CD4-positive, alpha-beta memory T cell (primary cell): ENCODE measurements at regions not wholly inside any gene's neighbourhood (a gene's known extent, or its start where the extent isn't known, plus 50 kb on each side); places are given as distances from the start of the nearest gene placed in this dataset.

Experiments used
- CTCF ChIA-PET: fragments of 350-600 bp; sonication (Branson Sonifier 250); formaldehyde crosslinking; loops from one replicate; lab custom pipeline; 2021; ENCODE audit warnings: inconsistent platforms; ENCODE audit not compliant: partially characterized antibody; lab: Charles Lee
- POLR2A ChIA-PET: fragments of 350-600 bp; sonication (Branson Sonifier 250); formaldehyde crosslinking; loops from one replicate; lab custom pipeline; 2021; ENCODE audit not compliant: partially characterized antibody; lab: Charles Lee
- DNase-seq, 5 donors: peaks; one replicate each; pipeline versions ENCODE4 v3.0.0 to v3.0.0-alpha.2; 2020 to 2022; ENCODE audit warnings: mixed read lengths in 1 of 5
- H3K27ac ChIP-seq: one replicate; pipeline ENCODE4 v1.7.0; 2013; ENCODE audit warnings: low read depth, low read length
- H3K27me3 ChIP-seq: 2 replicates; pipeline ENCODE4 v1.7.0; 2013; ENCODE audit warnings: mild to moderate bottlenecking, low read length, moderate library complexity; ENCODE audit not compliant: insufficient read depth
- H3K36me3 ChIP-seq: 2 replicates; pipeline ENCODE4 v1.7.0; 2013; ENCODE audit warnings: mild to moderate bottlenecking, low read length, moderate library complexity; ENCODE audit not compliant: insufficient read depth
- H3K4me1 ChIP-seq: 2 replicates; pipeline ENCODE4 v1.7.0; 2013; ENCODE audit warnings: mild to moderate bottlenecking, low read length, moderate library complexity; ENCODE audit not compliant: insufficient read depth
- H3K4me3 ChIP-seq, 2 donors: one replicate each; pipeline ENCODE4 v1.7.0; 2013; ENCODE audit warnings: low read length in 2 of 2, mild to moderate bottlenecking in 1 of 2
- H3K9me3 ChIP-seq, 2 donors: one replicate each; pipeline ENCODE4 v1.7.0; 2013; ENCODE audit warnings: low read length in 2 of 2, control low read depth in 1 of 2; ENCODE audit not compliant: control insufficient read depth in 1 of 2
- H3K27ac Mint-ChIP-seq, 7 donors: one replicate each; pipeline ENCODE4 v1.8.0; 2020 to 2021; ENCODE audit warnings: mixed read lengths in 7 of 7, mild to moderate bottlenecking in 6 of 7, inconsistent platforms in 3 of 7, moderate library complexity in 3 of 7
- H3K27me3 Mint-ChIP-seq, 2 donors: one replicate each; pipeline ENCODE4 v1.8.0; 2020 to 2021; ENCODE audit warnings: mixed read lengths in 2 of 2
- H3K36me3 Mint-ChIP-seq, 2 donors: one replicate each; pipeline ENCODE4 v1.8.0; 2020 to 2021; ENCODE audit warnings: mixed read lengths in 2 of 2, inconsistent platforms in 1 of 2, mild to moderate bottlenecking in 1 of 2
- H3K4me1 Mint-ChIP-seq, 4 donors: one replicate each; pipeline ENCODE4 v1.8.0; 2020 to 2021; ENCODE audit warnings: mixed read lengths in 4 of 4, mild to moderate bottlenecking in 1 of 4
- H3K4me3 Mint-ChIP-seq, 8 donors: one replicate each; pipeline ENCODE4 v1.8.0; 2020 to 2021; ENCODE audit warnings: mixed read lengths in 8 of 8, mild to moderate bottlenecking in 7 of 8, moderate library complexity in 6 of 8, inconsistent platforms in 3 of 8
- H3K9me3 Mint-ChIP-seq, 8 donors: one replicate each; pipeline ENCODE4 v1.8.0; 2020 to 2021; ENCODE audit warnings: mixed read lengths in 8 of 8, mild to moderate bottlenecking in 5 of 8, inconsistent platforms in 3 of 8, moderate library complexity in 1 of 8
- intact Hi-C: fragments of 100-400 bp; cut with micrococcal nuclease; formaldehyde crosslinking; loops from one replicate; pipeline ENCODE4 v1.15.1; 2023

DNA sequence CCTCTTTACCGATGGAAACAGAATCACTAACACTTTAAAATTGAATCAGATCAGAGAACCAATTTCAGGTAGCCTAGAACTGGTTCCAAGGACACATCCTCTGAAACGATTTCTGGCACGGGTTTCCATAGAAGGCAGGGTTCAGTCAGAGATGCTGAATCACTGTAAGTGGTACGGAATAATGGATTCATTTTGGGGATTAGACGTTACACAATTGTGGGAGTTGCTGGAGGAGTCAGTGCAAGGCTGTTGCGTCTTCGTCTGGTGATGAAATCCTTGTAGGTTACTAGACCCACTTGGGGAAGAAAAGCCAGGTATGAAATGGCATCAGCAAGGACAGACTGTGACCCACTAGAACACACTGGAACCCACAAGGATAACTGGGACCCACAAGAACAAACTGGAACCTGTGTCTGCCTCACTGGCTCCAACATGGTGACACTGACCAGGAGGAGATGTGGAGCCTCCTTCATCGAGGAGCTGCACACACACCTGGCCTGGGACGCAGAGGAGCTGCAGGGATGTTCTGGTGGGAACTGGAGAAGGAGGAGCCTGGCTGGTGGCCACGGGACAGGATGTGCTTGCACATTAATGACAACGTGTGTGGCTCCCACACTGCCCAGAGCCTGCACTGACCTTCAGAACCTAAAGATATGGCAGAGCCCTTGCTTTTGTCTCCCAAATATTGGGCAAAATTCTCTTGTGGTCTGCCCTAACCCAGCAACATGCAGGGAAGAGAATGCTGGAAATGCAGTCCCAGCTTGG, 105.1 kb downstream of the TRAPPC11 start:
- H3K27me3 ChIP-seq: no peaks in the 10 kb centered on the region
- Mint-ChIP-seq H3K27me3 (peaks cover 2 to 10% of the 10 kb centered on the region in 2 donors), H3K36me3 (no peaks in the 10 kb centered on the region), H3K4me1 (peaks cover 0 to 1% (median 0%) of the 10 kb centered on the region in 4 donors), H3K27ac (no peak overlapping the region), H3K4me3 (no peak overlapping the region), H3K9me3 (no peaks in the 10 kb centered on the region)
- H3K4me3 ChIP-seq: no peak overlapping the region
- no peak for DNase-seq
- no peaks in the 10 kb centered on the region for H3K36me3 ChIP-seq
- no peaks in the 10 kb centered on the region for H3K4me1 ChIP-seq
- intact Hi-C loops: no loop called here
- POLR2A ChIA-PET: no interaction called here
- H3K27ac ChIP-seq: no peak overlapping the region
- CTCF ChIA-PET: no interaction called here
- H3K9me3 ChIP-seq: no peaks in the 10 kb centered on the region

DNA sequence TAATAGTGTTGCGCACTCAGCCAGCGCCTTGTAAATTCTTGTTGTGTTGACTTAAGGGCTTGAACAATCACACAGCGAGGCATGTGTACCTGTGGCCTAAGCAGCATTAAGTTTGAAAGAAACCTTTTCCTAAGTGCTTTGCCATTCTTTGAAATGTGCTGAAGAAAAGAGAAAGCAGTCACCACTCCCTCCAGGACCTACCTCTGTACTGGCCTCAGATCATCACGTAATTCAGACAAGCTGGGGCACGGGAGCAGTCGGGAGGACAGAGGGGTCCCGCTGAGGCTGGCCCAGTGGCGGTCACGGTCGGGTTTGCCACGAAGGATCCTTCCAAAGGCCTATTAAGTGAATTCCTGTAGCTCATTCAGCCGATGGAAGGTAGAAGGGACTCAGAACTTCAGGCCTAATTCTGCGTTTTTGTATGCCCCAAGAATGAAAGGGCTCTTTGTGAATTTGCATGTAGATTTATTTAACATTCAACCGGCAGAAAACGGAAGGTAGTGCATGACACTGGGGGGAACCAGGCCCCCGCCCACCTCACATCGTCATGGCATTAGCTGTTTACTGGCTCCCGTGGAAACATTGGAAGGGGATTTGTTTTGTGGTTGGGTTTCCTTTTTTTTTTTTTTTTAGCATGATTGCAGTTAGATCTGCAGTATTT, 106.3 kb downstream of the TRAPPC11 start:
- CTCF ChIA-PET: no interaction called here
- no peaks in the 10 kb centered on the region for H3K36me3 Mint-ChIP-seq
- Histone ChIP-seq H3K27me3 (no peaks in the 10 kb centered on the region), H3K4me1 (no peaks in the 10 kb centered on the region), H3K27ac (no peak overlapping the region), H3K9me3 (no peaks in the 10 kb centered on the region), H3K36me3 (no peaks in the 10 kb centered on the region), H3K4me3 (no peak overlapping the region)
- H3K4me3 Mint-ChIP-seq: no peak overlapping the region
- no peak for DNase-seq
- H3K4me1 Mint-ChIP-seq: peaks cover 0 to 1% (median 0%) of the 10 kb centered on the region in 4 donors
- peaks cover 2 to 10% of the 10 kb centered on the region in 2 donors for H3K27me3 Mint-ChIP-seq
- intact Hi-C loops: no loop called here
- no peaks in the 10 kb centered on the region for H3K9me3 Mint-ChIP-seq
- POLR2A ChIA-PET: no interaction called here
- H3K27ac Mint-ChIP-seq: no peak overlapping the region

DNA sequence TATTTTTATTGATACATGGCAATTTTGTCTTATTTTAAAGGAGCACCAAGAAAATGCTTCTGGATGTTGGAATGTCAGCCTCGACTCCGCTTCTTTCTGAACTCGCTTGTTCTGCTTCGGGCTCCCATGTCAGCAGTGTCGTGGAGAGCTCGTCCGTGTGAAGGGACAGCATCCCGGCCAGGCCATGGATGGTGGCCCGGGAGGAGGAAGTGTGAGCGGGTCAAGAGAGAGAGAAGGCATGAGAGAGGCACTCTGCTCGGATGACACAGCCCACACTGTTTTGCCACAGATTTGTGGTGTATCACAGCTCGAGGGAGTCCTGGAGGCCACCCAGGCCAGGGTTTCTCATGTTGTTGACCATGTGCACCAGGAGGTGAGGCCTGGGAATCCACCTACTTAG, 107.0 kb downstream of the TRAPPC11 start:
- POLR2A ChIA-PET: no interaction called here
- Histone ChIP-seq H3K36me3 (no peaks in the 10 kb centered on the region), H3K27me3 (no peaks in the 10 kb centered on the region), H3K4me3 (no peak overlapping the region), H3K27ac (no peak overlapping the region), H3K9me3 (no peaks in the 10 kb centered on the region), H3K4me1 (no peaks in the 10 kb centered on the region)
- H3K9me3 Mint-ChIP-seq: no peaks in the 10 kb centered on the region
- no peaks in the 10 kb centered on the region for H3K36me3 Mint-ChIP-seq
- no peak overlapping the region for H3K4me3 Mint-ChIP-seq
- intact Hi-C loops: no loop called here
- DNase-seq: no peak
- CTCF ChIA-PET: no interaction called here
- peaks cover 0 to 1% (median 0%) of the 10 kb centered on the region in 4 donors for H3K4me1 Mint-ChIP-seq
- H3K27ac Mint-ChIP-seq: no peak overlapping the region
- peaks cover 5 to 10% of the 10 kb centered on the region in 2 donors for H3K27me3 Mint-ChIP-seq

DNA sequence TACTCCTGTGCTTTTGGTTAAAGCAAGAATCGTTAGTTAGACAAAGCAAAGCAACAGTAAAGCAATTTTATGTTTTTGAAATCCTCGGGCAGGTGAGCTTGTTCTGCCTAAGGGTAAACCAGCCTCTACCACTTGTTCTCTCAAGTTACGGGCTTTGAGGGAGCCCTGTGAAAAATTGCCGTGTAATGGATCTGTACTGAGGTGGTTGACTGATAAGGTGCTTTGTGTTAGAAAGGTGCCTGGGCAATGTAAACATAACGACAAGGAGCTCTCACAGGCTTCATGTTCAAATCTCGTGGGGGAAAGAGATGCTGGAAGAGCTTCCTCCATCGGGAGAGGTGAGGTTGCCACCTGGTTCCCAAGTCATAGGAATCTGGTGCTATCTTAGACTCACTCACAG, 111.8 kb downstream of the TRAPPC11 start:
- intact Hi-C loops: no loop called here
- Mint-ChIP-seq H3K27ac (peak overlapping the region in 1 of 7 donors; percentile 23), H3K9me3 (peaks cover 0 to 9% (median 0%) of the 10 kb centered on the region in 8 donors), H3K4me1 (peaks cover 0 to 1% (median 0%) of the 10 kb centered on the region in 4 donors), H3K4me3 (no peak overlapping the region), H3K27me3 (peaks cover 0 to 7% of the 10 kb centered on the region in 2 donors), H3K36me3 (no peaks in the 10 kb centered on the region)
- CTCF ChIA-PET: no interaction called here
- Histone ChIP-seq H3K27ac (no peak overlapping the region), H3K4me3 (no peak overlapping the region), H3K9me3 (no peaks in the 10 kb centered on the region), H3K36me3 (no peaks in the 10 kb centered on the region), H3K4me1 (no peaks in the 10 kb centered on the region), H3K27me3 (no peaks in the 10 kb centered on the region)
- POLR2A ChIA-PET: no interaction called here
- DNase-seq: no peak

DNA sequence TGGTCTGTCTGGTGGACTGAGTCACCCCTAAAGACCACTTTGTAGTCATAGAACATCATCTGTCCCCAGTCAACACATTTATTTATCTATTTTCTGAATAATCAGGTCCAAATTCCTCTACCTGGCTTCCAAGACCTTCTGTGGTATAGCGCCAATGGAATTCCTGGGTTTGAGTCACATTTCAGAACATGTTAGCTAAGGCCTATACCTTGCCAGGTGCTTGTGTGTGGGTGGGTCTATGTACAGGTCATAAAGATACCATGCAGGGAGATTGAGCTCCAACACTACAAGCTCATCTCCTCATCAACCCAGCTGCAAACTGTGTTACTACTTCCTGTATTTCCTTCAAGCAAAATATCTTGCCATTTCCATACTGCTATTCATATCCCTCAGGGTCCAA, 113.3 kb downstream of the TRAPPC11 start:
- H3K27ac Mint-ChIP-seq: no peak overlapping the region
- H3K9me3 Mint-ChIP-seq: peaks cover 0 to 9% (median 0%) of the 10 kb centered on the region in 8 donors
- POLR2A ChIA-PET: no interaction called here
- no peaks in the 10 kb centered on the region for H3K36me3 ChIP-seq
- no peak overlapping the region for H3K4me3 ChIP-seq
- H3K27me3 Mint-ChIP-seq: peaks cover 0 to 7% of the 10 kb centered on the region in 2 donors
- intact Hi-C loops: no loop called here
- H3K27ac ChIP-seq: no peak overlapping the region
- no peaks in the 10 kb centered on the region for H3K27me3 ChIP-seq
- CTCF ChIA-PET: no interaction called here
- no peaks in the 10 kb centered on the region for H3K4me1 ChIP-seq
- no peak for DNase-seq
- H3K36me3 Mint-ChIP-seq: no peaks in the 10 kb centered on the region
- H3K4me3 Mint-ChIP-seq: no peak overlapping the region
- H3K9me3 ChIP-seq: no peaks in the 10 kb centered on the region
- peaks cover 0 to under 1% (median 0%) of the 10 kb centered on the region in 4 donors for H3K4me1 Mint-ChIP-seq

DNA sequence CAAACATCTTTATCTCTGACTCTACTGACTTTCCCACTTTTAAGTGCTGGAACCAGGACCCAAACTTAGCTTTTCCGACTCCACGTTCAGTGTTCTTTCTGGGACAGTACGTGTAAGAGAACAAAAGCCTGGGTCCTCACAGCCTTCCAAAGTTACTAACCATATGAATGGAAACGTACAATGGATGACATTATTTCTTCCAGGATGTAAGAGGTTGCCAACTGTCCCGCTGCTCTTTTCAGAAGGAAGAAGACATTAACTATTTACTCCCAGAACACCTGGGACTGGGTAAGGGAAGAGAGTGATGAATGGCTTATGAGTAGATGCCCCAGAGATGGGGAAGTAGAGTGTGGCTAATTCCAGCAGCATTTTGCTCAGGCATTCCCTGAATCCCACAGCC, 114.7 kb downstream of the TRAPPC11 start:
- no peaks in the 10 kb centered on the region for H3K4me1 Mint-ChIP-seq
- ChIA-PET CTCF (no interaction called here), POLR2A (no interaction called here)
- no peak overlapping the region for H3K4me3 ChIP-seq
- no peaks in the 10 kb centered on the region for H3K27me3 ChIP-seq
- no peak overlapping the region for H3K27ac Mint-ChIP-seq
- H3K9me3 ChIP-seq: no peaks in the 10 kb centered on the region
- H3K9me3 Mint-ChIP-seq: peaks cover 0 to 9% (median 0%) of the 10 kb centered on the region in 8 donors
- no peaks in the 10 kb centered on the region for H3K4me1 ChIP-seq
- no peak overlapping the region for H3K4me3 Mint-ChIP-seq
- peaks cover 0 to 7% of the 10 kb centered on the region in 2 donors for H3K27me3 Mint-ChIP-seq
- intact Hi-C loops: no loop called here
- H3K36me3 ChIP-seq: no peaks in the 10 kb centered on the region
- no peak for DNase-seq
- no peak overlapping the region for H3K27ac ChIP-seq
- no peaks in the 10 kb centered on the region for H3K36me3 Mint-ChIP-seq

GRCh38 chr4:183783306-183783705, 121.8 kb upstream of the STOX2 start:
- H3K27ac ChIP-seq: no peak overlapping the region
- POLR2A ChIA-PET: no interaction called here
- intact Hi-C loops: no loop called here

More at GRCh38 chr4:183783306-183783705, 121.8 kb upstream of the STOX2 start:
- peaks cover 6 to 26% of the 10 kb centered on the region in 2 donors for H3K27me3 Mint-ChIP-seq
- H3K4me3 Mint-ChIP-seq: no peak overlapping the region
- Histone ChIP-seq H3K36me3 (no peaks in the 10 kb centered on the region), H3K4me3 (no peak overlapping the region), H3K9me3 (no peaks in the 10 kb centered on the region), H3K27me3 (no peaks in the 10 kb centered on the region), H3K4me1 (no peaks in the 10 kb centered on the region)
- H3K36me3 Mint-ChIP-seq: no peaks in the 10 kb centered on the region
- CTCF ChIA-PET: no interaction called here
- DNase-seq: no peak
- peaks cover 0 to 3% (median 0%) of the 10 kb centered on the region in 8 donors for H3K9me3 Mint-ChIP-seq
- no peak overlapping the region for H3K27ac Mint-ChIP-seq
- H3K4me1 Mint-ChIP-seq: no peaks in the 10 kb centered on the region
